K562 (cell line): ENCODE measurements at regions not wholly inside any gene's neighbourhood (a gene's known extent, or its start where the extent isn't known, plus 50 kb on each side); places are given as distances from the start of the nearest gene placed in this dataset.

Experiments used
- CBX3 ChIP-seq, 2 experiments: IDR thresholded peaks; 1 replicate in 1 of 2; 2 replicates in 1 of 2; pipeline ENCODE4 v1.6.1; 2012; ENCODE audit warnings: inconsistent platforms in 2 of 2, low read length in 2 of 2, borderline replicate concordance in 1 of 2, control low read depth in 1 of 2
- FOXK2 ChIP-seq, 2 experiments: fragments of 450-650 bp; IDR thresholded peaks in 1 of 2; conservative IDR thresholded peaks in 1 of 2; 2 replicates each; pipeline ENCODE4 v1.6.1; 2016; ENCODE audit warnings: low read depth in 2 of 2, mild to moderate bottlenecking in 1 of 2
- MYC ChIP-seq, 2 experiments: fragments of 250-450 bp in 1 of 2; sonication (Bioruptor Pico) in 1 of 2; IDR thresholded peaks; 2 replicates each; pipeline versions ENCODE4 v1.5.1 to v1.6.1; 2012 to 2021; ENCODE audit warnings: low read depth in 2 of 2, borderline replicate concordance in 1 of 2, improper control_type of control experiment in 1 of 2, low read length in 1 of 2, mild to moderate bottlenecking in 1 of 2, moderate library complexity in 1 of 2
- NCOA2 ChIP-seq, 2 experiments: fragments of 450-650 bp; IDR thresholded peaks; 2 replicates each; pipeline ENCODE4 v1.6.1; 2018; ENCODE audit warnings: mild to moderate bottlenecking in 2 of 2, moderate library complexity in 1 of 2; ENCODE audit not compliant: partially characterized antibody in 2 of 2
- POLR2A ChIP-seq: fragments of 450-650 bp; conservative IDR thresholded peaks from 2 replicates; pipeline ENCODE4 v1.6.1; 2016
- SIN3B ChIP-seq: fragments of 450-650 bp; IDR thresholded peaks from 2 replicates; pipeline ENCODE4 v1.6.1; 2017; ENCODE audit warnings: low read depth, mild to moderate bottlenecking, moderate library complexity
- SMARCA4 ChIP-seq: fragments of 450-650 bp; IDR thresholded peaks from 2 replicates; pipeline ENCODE4 v1.6.1; 2016
- ZBTB17 ChIP-seq: fragments of 450-650 bp; formaldehyde crosslinking; IDR thresholded peaks from 2 replicates; pipeline ENCODE4 v1.4.0; 2020; ENCODE audit warnings: mild to moderate bottlenecking
- TF ChIP-seq, protein P1 (sequence below): sonication (generic); formaldehyde crosslinking; IDR thresholded peaks from 2 replicates; pipeline ENCODE4 v1.8.1; 2022; ENCODE audit warnings: missing genetic modification reagents

GRCh38 chr3:88668180-88668579 lies 439.2 kb upstream of the EPHA3 start:
- TF ChIP-seq ZBTB17 (no peak), FOXK2 (conservative IDR thresholded peaks at IDR 0.05 in 1 of 2, IDR thresholded peaks at IDR 0.05 in 1 of 2; ENCODE audit: low read depth in 2 of 2) (no peak), CBX3 (IDR thresholded peaks at IDR 0.05; ENCODE audit: borderline replicate concordance in 1 of 2, low read length in 2 of 2) (no peak), NCOA2 (IDR thresholded peaks at IDR 0.05; ENCODE audit: partially characterized antibody in 2 of 2) (no peak), MYC (IDR thresholded peaks at IDR 0.05; ENCODE audit: low read depth, low read length) (no peak), MYC (CRISPR knock-in tag; IDR thresholded peaks at IDR 0.05; ENCODE audit: borderline replicate concordance, low read depth) (no peak), SIN3B (no peak), POLR2A (no peak), SMARCA4 (no peak)
- TF ChIP-seq, protein P1, sequence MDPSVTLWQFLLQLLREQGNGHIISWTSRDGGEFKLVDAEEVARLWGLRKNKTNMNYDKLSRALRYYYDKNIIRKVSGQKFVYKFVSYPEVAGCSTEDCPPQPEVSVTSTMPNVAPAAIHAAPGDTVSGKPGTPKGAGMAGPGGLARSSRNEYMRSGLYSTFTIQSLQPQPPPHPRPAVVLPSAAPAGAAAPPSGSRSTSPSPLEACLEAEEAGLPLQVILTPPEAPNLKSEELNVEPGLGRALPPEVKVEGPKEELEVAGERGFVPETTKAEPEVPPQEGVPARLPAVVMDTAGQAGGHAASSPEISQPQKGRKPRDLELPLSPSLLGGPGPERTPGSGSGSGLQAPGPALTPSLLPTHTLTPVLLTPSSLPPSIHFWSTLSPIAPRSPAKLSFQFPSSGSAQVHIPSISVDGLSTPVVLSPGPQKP, result no peak
